HG02943 (cell line): ENCODE measurements at regions not wholly inside any gene's neighbourhood (a gene's known extent, or its start where the extent isn't known, plus 50 kb on each side); places are given as distances from the start of the nearest gene placed in this dataset.
A peak's percentile ranks its signal among the peaks of the same experiment; 100 is the strongest.
"Not testable (repeated sequence)": the region's sequence is repeated elsewhere in the genome, so short reads cannot be mapped to it uniquely, and the experiment has no call there.

ENCODE experiments used
- ATAC-seq: cut with Tn5 transposase; IDR thresholded peaks from one replicate; pipeline ENCODE4 v1.9.1; 2021; ENCODE audit warnings: mild to moderate bottlenecking, low read depth, moderate library complexity; ENCODE audit not compliant: unreplicated experiment

GRCh38 chr9:6160579-6160978 is 55.0 kb upstream of the IL33 start:
- ATAC-seq, result no peak

DNA sequence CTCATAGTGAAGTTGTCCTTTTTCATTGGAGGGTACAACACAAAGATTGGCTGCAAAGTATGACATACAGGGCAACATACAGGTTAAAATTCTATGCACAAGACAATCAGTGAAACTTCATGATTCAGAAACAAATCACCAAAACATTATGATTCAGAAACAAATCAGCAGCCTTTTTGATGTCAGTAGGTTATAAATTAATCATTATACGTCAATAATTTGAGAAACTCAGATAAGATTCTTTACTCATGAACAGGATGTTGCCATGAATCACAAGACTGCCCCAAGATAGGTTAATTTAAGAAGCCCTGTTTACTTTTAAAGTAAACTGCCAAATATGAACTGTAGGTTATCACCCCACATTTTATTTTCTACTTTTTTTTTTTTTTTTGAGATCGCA is 62.2 kb upstream of the IL33 start:
- no peak for ATAC-seq

- no peak for ATAC-seq
Measured at GRCh38 chr9:6152788-6153187, 62.8 kb upstream of the IL33 start.

GRCh38 chr9:6150483-6150882 is 65.1 kb upstream of the IL33 start:
- ATAC-seq, result no peak

GRCh38 chr9:6149315-6149714 is 66.3 kb upstream of the IL33 start:
- ATAC-seq, result no peak

- ATAC-seq, result no peak
Measured at GRCh38 chr9:6147846-6148245, 67.8 kb upstream of the IL33 start.

DNA sequence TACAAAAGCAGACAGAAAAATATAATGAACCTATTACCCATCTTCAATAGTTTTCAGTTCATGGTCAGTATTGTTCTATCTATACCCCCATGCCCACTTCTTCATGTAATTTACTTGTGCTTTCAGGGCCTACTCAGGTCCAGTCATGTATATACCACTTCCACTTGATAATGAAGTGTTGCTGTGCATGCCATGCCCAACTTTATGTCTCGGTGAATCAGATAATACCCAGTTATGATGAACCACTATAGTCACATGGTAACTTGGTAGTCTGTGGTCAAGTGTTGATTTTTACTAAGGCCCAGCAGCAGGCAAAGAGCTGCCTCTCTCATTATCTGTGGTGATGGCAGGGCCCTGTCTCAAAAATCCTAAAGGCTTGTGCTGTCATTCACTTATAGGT is 70.7 kb upstream of the IL33 start:
- no peak for ATAC-seq

- no peak for ATAC-seq
Measured at GRCh38 chr9:6142799-6143454, 72.7 kb upstream of the IL33 start.

GRCh38 chr9:6135780-6136179 is 79.8 kb upstream of the IL33 start:
- not testable (repeated sequence) for ATAC-seq

GRCh38 chr9:6134661-6135180 is 80.9 kb upstream of the IL33 start:
- ATAC-seq, result no peak

DNA sequence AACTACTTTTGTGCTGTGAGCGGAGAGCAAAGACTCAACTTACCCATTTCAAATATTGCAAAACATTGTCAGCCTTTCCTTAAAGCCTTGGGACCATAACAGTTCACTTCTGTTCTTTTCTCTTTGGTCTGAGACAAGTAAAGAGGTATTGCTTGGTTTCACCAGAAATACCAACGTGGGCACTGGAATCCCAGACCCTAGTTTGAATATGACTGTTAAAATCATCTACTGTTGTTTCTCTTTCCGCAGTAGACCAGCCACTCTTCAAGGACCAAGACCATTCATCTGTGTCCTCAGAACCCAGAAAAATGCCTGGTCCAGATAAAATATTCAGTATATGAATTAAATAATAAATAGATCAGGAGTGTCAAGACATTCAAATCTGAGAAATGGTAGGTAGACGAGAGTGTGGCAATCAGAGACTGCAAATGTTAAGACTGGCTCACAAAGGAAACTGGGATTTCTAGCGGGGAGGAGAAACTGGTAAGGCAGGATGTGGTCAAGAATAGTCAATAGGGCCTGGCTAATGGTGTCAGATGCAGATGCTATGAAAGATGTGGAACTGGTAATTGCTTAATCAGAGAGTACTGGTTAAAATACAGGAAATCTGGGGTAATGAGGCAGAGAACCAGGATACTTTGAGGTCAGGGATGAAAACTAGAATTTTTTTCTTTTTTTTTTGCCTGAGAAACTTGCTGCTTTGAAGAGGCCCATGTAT is 82.1 kb upstream of the IL33 start:
- peak; percentile 92 for ATAC-seq

DNA sequence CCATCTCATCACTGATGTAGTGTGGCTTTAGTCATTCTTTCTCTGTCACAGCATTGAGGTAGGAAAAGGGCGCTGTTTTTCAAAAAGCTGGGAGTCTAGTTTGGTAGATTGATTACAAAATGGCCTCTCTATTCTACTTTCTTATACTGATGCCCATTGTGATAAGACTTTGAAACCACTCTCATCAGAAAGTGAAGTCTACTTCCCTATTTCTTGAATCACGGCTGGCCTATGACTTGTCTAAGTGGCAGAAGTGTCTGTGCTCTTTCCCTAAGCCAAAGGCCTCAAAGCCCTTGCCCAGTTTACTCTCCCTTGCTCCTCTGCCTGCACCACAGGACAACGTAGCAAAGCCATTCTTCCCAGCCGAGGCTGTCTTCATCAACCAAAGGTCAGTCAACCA is 83.0 kb upstream of the IL33 start:
- peak; percentile 41 for ATAC-seq

- ATAC-seq, result no peak
Measured at GRCh38 chr9:6128030-6128429, 87.6 kb upstream of the IL33 start.

DNA sequence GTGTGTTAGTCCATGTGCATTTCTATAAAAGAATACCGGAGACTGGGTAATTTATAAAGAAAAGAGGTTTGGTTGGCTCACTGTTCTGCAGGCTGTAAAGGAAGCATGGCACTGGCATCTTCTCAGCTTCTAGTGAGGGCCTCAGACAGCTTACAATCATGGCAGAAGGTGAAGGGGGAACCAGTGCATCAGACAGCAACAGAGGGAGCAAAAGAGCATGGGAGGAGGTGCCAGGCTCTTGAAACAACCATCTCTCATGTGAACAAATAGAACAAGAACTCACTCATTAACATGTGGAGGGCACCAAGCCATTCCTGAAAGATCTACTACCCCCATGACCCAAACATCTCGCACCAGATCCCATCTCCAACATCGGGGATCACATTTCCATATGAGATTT is 89.2 kb upstream of the IL33 start:
- no peak for ATAC-seq

DNA sequence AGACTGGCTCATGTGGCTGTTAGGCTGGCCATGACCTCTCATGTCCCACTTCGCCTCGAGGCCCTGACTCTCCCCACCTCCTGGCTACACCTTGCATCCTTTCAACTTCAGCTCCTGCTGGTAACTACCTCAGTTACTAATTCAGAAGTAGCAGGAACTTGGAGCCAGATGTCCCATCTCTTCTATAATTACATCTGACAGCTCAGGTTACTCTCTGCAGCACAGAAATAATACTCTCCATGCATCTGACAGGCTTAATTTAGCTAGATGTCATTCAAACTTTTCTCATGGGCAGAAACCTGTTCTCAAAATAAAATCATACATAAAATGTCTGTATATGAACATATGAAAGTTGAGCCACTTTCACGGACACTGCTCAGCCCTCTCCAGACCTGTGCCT is 92.2 kb upstream of the IL33 start:
- ATAC-seq, result no peak

DNA sequence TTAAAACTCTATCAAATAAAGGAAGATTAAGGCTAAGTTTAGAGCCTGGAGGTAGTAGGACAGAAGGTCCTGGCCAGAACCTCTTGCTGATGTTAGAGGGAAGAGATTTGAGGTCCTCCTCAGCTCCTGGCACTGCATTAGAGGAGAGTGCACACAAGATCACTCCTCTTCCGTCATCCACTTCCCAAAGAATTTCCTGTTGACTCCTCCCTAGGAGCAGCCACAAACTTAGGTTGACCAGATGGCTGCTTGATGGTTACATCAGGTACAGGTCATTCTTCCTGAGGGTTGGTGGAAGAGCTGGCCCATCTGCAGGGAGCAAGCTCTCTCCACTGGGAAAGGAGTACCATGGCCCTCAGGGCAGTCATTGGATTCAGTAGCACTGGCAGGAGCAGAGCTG is 93.9 kb upstream of the IL33 start:
- ATAC-seq, result no peak

- no peak for ATAC-seq
Measured at GRCh38 chr9:6114424-6114823, 99.0 kb upstream of the RANBP6 start.

DNA sequence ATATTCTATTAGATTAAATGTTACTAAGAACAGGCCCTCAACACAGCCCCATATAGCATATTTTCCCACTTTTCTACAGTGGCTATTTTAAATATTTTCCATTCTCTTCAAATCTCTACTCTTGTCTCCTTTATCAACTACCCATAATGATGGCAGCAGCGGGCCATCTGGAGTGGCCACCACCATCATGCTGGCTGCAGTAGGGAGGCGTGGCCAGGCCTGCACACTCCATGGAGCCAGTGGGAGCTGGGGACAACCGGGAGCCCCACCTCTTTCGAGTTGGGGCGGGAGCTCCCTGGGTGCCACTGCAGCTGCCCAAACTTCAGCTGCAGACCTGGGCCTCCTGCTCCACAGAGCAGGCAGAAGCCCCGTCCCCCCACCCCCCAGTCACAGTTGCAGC is 98.4 kb upstream of the RANBP6 start:
- no peak for ATAC-seq

DNA sequence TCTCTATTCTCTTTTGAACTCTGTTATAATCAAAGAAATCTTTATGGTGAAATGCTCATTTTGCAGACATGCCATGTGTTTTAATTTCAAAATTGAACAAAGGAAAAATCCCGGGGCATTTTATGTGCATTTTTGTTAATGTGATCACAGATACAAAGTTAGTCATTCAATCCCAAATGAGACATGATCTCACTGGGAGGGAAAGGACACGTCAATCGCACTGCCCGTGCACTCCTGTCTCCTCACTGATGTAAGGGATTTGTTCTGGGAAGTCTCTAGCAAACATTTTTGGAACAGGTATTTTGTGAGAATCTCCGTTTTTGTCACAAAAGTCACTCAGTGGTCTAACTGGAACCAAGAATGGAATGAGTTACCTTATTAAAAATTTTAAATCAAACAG is 97.9 kb upstream of the RANBP6 start:
- ATAC-seq, result no peak

- ATAC-seq, result no peak
Measured at GRCh38 chr9:6109986-6110385, 94.6 kb upstream of the RANBP6 start.

DNA sequence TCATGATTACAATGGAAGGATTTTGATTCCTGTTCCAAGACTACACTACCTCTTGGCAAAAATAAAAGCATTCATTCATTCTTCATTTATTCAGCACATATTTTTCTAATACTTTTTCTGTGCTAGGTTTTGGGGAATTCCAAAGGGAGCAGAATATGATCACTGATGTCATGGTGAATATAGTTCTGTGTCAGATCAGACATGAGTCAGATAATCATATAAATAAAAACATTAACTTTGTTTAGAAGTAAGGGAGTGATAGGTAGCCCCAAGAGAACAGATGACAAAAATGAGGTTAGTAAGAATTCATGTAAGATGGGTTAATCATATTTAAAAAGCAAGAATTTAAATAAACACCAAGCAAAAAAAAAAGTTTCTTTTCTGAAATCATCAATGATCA is 94.1 kb upstream of the RANBP6 start:
- ATAC-seq, result no peak

- no peak for ATAC-seq
Measured at GRCh38 chr9:6106711-6107339, 91.4 kb upstream of the RANBP6 start.
